NCI-H526 treated with DMSO at 0.1 percent for 48 hours (cell line): ENCODE measurements at regions not wholly inside any gene's neighbourhood (a gene's known extent, or its start where the extent isn't known, plus 50 kb on each side); places are given as distances from the start of the nearest gene placed in this dataset.

Source experiments
- DNase-seq: peaks from one replicate; lab custom pipeline; 2025; lab: John Stamatoyannopoulos, UW

DNA sequence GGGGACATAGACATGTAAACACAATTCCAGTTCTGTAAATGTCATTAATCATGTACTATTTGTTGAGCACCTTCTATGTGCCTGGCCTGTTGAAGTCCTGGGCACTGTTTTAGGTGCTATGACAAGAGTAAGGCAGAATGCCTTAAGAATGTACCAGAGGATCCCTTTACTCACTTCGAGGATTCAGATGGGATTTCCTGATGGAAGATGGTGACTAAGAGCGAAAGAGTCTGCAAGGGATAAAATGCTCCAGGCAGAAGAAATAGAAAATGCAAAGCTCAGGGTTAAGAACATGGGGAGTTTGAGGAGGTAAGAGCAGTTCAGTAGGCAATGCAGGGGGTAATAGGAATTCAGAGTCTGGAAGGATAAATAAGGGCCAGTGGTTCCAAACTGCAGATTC is 671.3 kb upstream of the TBX3 start:
- DNase-seq: no peak

DNA sequence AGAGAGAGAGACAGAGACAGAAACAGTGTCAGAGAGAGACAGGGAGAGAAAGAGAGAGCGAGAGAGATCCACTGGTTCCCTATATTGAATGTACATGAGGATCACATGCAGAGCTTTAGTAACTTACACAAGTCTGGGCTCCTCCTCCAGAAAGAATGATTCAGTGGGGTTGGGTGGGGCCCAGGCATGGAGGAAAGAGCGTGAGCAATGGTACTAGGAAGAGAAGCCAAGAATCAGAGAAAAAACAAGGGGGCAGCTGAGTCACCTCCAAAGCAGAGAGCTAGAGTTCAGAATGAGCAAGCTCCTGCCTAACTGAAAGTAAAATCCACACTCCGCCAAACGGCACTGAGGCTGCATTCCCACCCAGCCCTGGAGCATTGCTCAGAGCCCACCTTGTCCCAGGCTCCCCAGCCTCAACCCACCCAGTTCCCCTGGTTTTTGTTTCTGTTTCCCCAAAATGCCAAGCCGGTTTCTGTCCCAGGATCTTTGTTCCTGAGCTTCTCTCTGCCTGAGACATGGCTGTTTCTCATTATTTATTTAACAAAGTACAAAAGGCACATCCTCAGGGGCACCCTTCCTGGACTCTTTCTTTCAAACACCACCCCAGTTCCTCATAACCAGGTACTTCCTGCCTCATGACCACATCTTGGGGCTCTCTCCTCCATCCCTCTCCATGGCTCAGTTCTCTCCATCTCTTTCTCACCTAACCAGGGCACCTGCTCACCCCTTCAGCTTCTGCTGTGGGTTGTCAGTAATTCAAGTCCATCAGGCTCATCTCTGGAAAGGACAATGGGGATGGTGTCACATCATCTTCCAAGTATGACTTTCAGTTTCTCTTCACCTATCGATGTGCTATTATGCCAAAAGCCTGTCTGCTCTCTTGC is 670.3 kb upstream of the TBX3 start:
- no peak for DNase-seq

DNA sequence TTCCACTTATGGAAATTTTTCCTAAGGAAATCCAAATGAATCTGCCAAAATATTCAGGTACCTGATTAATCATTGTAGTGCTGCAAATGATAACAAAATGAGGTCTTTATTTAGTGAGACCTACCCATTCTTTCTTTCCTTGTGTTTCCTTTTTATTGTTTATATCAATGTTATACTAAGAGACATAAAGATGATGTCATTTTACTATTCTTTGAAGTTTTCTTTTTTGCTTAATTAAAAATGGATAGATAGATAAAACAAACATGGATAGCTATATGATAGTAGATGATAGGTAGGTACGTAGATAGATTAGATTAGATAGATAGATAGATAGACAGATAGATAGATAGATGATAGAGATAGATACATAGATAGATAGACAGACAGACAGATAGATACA is 669.5 kb upstream of the TBX3 start:
- no peak for DNase-seq

DNA sequence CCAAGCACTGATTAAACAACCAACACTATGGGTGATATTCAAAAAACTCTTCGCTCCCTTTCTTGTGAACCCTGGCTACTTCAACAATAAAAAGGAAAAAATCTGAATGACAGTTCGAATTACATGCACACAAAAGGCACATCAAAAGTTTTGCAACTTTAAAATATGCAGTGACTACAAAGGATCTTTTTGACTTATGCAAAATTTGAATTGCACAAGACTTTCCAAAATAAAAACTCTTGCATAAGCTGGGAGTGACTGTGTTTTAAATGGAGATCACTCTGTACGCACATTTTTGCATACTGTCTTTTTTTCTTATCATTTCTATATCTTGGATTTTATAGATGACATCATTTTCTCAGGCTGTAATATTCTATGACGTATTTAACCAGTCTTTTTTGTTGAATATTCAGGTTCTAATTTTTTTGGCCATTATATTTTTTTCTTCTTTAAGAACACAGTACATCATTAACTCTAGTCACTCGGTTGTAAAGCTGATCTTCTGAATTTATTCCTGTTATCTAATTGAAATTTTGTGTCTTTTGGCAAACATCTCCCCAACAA is 667.6 kb upstream of the TBX3 start:
- no peak for DNase-seq

DNA sequence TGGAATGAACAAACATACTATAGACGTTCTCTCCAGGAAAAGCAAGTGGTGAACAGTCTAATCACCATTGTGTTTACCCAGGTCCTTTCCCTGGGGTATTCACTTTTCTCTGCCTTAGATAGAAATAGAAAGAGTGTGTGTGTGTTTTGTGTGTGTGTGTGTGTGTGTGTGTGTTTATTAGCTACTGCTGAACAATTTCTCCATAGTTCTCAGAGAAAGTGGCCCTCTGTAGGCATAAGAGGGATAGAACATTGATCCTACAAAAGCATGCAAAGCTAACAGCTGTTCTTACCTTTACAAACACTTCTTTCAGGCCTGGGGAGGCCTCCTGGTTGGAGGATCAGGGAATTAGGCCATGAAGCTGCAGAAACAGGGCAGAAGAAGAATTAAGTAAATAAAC is 665.7 kb upstream of the TBX3 start:
- no peak for DNase-seq

DNA sequence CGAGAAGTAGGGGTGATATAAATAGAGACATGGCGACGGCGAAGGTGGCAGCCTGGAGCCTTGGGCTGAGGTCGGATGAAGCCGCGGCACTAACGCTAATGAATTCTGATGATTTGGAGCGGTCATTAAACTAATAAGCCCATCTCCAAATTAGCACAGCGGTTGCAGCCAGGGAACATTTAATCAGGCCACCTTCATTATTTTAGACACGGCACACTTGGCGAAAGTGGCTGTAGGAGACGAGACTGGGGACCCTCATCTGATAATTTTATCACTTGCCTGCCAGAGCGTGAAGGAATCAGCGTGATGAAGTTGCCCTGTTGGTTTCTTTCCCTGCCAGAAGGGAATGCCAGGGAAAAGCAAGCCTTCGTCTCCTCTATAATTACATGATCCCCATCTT is 664.3 kb upstream of the TBX3 start:
- DNase-seq: no peak

DNA sequence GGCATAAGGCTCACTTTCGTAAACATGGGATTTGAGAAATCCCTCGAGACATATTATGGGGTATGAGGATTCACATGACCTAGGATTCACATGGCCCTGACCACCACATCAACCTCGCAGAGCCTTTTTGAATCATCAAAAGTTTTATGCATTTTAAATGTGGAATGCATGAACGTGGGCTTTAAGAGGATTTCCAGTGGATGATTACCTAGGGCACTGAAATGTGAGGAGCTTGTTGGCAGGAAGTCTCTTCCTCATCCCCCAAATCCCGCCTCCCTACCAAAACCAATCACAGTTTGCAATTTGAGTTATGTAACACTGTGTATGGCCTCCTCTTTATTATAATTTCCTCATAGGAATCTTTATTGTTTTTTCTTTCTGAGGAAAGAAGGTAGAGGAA is 659.6 kb upstream of the TBX3 start:
- DNase-seq: no peak

DNA sequence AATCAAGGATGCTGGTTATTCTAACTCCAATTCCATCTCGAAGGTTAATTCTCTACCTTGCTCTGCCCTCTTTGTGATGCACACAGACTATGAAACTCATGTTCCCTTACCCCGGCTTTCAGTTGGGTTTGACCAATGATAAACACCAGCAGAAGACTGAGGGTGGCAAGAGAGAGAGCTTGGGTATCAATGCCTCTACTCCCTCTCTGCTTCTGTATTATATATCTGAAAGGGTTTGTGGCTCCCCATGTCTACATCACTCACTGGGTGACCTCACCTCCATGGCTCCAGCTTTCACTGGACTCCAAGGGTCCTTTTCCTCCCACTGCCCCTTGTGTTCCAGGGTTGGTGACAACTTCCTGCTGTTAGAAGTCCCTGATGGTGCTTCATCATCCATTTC is 659.0 kb upstream of the TBX3 start:
- no peak for DNase-seq

DNA sequence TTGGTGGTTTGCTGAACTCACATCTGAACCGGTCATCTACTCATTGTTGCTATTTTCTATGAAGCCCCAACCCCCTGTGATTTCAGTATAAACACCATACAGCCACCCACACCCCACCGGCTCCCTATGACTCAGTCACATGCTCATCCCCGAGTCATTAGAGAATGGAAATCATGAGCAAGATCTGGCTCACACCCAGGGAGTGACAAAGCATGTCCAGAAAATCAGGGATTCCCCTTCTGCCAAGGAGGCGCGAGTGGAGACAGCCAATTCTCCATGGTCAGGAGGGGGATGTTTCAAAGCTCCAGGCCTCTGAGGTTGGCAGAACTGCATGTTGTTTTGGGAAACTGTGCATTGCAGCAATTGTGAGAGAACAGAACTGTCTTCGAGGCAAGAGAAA is 657.5 kb upstream of the TBX3 start:
- no peak for DNase-seq

DNA sequence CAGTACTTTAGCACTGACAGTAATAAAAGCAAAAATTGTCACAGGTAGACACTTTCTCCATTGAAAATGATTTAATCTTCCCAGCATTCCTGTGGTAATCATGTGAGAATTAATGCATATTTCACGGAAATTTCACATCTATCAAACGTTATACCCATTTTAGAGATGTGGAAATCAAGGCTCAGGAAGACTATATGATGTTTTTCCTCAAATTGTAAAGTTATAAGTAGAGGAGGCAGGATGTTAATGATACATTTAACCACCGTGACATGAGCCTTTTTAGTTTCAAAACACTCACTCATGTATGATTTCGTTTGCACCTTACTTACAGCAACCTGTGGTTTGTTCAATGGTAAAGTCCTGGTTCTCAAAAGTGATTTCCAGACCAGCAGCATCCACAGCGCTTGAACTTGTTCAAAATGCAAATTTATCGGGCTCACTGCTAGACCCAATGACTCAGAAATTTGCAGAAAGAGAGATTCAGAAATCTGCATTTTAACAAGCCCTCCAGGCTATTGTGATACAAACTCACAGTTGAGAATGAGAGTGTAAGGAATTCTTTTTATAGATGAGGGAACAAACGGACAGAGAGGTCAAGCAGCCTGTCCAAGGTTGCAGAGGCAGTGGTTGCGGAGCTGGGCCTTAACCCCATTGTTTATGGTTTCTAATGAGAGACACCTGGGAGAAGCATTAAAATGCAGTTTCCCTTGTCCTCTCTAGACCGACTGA is 654.8 kb upstream of the TBX3 start:
- DNase-seq: no peak

DNA sequence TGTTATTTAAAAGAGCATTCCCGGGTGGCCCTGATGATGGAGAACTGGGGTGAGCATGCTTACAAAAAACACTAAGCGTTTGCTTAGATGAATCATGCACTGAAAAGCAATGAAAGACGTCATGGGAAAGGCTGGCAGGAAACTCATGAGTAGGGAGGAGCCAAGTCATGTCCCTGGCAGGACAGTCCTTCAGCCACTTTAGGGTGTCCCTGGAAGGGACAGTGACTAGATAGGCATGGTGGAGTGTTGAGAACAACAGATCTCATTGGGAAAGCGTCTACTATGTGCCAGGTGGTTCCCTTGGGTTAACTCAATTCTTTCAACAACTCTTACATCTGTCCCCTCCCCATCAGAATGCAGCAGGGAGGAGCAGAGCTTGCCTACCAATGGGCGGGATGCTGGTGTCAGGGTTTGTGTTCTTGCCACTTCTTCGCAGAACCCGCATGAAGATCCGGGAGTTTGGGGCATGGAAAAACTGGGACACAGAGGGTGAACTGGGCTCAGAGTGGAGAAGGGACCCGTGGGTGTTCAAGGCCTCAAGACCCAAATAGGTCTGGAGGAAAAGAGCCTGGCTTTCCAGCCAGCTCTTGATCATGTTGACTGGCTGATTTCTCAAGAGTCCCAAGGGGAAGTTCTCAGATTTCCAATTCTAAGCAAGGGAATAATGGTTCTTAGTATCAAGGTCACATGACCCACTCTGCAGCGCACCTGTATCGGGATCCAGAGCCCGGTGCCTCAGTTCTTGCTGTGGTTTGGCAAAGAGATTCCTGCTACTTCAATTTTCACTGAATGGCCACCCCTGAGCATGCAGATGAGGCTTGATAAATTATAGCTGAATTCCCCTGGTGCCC is 653.9 kb upstream of the TBX3 start:
- no peak for DNase-seq

DNA sequence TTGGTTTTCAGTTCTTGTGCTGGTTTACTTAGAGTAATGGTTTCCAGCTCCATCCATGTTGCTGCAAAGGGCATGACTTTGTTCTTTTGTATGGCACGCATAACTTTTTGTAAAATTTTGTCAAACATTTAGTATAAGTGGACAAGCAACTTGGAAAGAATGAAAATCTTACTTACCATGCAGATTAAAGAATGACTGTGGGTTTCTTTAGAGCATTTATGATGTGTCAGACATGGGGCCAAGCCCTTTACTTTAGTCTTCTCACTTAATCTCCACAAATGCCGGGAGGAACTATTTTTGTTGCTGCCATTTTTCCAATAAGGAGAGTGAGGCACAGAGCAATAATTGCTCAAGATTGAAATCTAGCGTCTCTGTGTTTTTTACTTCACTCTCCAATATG is 652.5 kb upstream of the TBX3 start:
- DNase-seq: no peak

DNA sequence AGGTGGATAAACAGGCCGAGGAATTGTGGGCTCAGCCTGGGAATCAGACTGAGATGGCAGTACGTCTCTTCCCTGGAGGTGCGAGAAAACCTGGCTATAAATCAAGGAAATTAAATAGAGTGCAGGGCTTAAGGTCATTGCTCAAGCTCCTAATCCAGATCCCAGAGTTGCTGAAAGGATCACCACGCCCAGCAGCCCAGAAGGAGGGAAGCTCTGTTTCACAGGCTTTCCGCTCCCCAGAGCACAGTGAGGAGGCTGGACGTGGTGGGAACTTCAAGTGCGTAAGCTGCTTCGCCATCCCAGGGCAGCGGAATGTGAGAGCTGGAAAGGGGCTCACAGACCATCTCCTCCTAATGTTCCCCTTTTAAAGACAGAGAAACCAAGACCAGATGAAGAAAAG is 651.6 kb upstream of the TBX3 start:
- no peak for DNase-seq

DNA sequence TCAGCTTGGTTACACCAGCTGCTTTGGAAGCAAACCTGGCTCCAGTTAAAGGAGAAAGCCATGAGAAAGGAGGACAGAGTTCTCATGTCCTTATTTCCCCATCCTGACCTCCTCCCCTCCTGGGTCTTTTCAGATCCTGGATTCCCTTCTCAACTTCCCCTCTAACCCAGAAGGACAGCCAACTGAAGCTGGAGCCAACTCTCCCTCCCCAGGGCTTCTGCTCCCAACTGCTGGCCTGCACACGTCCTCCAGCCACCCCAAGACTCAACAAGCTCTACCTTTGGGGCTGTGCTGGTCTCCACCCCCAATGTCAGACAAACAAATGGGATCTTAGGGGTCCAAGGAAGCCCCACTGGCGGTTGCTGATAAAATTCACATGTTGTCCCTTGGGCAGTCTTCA is 651.1 kb upstream of the TBX3 start:
- no peak for DNase-seq

DNA sequence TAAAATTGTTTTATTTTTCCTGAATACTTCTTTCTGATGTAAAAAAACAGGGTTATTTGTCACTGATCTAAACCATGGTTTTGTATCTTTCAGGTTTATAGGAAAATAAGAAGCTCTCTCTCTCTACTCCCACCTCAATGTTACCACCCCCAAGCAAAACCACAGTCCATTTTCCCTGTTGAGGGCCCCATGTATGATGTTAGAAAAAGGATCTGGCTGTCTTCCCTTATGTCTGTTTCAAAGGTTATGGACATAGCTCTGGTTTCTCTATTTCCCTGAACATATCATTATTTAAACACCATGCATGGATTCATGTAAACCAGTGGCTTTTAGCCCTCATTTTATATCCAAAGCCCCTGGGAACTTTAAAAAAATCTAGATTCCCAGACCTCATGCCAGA is 649.0 kb upstream of the TBX3 start:
- no peak for DNase-seq

DNA sequence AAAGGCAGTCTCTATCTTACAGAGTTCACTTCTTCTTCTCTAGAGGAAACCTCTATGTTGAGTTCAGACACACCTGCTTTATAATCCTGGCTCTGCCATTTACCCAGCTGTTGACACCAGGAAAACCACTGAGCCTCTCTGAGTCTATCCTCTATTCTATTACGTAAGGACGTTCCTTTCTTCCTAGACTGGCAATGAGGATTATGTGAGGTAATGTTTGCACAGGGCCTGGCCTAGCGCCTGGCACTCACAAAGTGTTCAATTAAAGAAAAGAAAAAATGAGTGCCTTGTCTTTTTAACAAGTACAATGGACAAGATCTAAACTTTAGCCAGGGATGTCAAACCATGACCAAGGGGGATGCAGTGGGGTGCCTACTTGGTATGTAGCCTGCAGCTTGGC is 641.9 kb upstream of the TBX3 start:
- DNase-seq: no peak

DNA sequence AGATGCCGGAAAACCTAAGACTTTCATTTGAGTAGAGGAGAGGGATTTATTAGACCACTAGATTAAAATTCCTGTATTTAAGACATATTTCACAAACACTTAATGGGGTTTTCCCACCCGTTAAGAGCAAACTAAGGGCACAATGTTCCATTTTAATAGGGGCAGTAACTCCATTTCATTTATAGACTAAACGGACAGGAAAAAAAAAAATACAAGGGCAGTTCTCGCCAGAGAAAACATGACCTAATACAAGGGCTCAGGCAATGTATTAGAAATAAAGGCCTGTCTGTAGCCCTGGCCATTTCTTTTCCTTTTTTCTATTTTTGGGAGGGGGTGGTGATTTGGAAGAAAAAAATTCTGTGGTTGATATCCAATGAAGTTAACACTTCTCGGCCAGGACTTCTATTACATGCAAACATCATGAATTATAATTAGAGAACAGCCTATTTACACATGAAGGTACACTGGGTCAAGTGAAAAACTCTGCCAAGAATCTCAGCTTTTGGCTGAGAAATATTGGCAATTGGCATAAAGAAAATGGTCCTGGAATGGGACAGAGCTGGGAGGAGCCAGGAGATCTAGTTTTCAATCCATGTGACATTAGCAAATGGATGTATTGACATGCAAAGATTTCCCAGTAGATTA is 641.1 kb upstream of the TBX3 start:
- DNase-seq: no peak

DNA sequence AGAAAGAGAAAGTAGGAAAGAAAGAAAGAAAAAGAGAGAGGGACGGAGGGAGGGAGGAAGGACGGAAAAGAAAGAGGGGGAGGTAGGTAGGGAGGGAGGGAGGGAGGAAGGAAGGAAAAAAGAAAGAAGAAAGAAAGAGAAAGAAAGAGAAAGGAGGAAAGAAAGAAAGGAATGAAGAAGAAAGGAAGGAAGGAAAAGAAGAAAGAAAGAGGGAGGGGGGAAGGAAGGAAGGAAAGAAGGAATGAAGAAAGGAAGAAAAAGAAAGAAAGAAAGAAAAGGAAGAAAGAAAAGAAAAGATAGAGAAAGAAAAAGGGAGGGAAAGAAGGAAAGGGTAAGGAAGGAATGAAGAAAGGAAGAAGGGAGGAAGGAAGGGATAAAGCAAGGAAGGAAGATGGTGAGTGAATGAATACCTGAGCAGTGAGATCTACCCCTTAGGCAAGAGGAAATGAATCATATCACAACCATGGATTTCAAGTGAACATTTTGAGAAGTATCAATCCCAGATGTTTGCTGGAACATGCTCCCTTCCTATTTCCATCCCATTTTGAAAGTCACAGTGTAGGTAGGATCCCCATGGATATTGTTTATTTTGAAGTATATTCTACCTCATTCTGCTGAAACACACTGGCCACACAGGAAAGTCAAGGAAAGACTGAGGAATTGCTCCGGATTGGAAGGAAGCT is 639.4 kb upstream of the TBX3 start:
- no peak for DNase-seq

DNA sequence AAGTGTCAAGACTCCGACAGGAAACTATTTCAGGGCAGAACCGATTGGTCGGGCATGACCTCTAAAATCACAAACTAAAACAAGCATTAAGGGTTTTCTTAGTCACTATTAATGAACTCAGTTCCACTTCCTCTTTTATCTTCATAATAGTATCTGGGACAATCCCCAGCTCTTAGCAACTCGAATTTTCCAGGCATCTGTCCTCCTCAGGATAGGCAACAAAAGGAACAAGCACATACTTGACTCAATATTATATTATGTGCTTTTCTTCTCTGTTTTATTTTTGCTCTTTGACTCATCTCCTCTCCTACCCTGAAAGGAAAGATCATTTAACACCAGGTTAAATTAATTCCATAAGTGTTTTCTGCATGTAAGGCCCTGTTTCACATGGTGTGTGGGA is 638.3 kb upstream of the TBX3 start:
- DNase-seq: no peak

DNA sequence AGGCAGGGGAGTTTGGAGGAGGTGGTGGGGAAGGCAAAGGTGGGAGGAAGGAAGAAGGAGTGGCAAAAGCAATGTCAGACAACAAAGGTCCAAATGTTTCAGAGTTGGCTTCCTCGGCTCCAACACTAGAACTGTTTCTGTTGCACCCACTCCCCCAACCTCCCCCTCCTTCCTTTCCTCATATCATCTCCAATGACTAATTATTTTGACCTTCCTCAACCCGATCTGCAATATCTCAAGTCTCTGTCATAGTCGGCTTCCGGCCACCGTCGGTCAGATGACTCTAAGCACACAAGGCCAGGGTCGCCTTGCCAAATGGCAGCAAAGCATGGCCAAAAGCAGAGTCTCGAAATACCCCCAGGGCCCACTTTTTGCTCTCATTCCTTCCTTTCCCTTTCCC is 637.0 kb upstream of the TBX3 start:
- DNase-seq: no peak

DNA sequence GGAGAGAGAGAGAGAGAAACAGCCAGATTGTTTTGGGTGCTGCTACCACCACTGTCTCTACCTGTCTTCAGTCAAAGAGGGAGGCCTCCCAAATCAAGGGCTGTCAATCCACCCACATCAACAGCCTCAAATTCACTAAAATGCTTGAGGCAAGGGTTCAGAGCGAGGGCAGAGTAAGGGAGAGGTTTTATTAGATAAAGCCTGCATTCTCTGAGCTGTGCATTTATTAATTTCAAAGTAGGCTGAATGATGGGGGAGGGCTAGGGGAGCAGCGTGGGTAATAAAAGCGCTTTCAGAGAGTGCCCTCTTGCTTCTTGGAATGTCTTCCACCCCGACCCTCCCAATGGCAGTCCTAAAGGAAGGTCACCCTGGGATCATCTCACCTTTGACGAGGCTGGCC is 636.5 kb upstream of the TBX3 start:
- no peak for DNase-seq
